Liver (tissue), 3 donors: ENCODE measurements at regions not wholly inside any gene's neighbourhood (a gene's known extent, or its start where the extent isn't known, plus 50 kb on each side); places are given as distances from the start of the nearest gene placed in this dataset.

Source experiments
- EGR1 ChIP-seq, 2 donors: IDR thresholded peaks; 2 replicates each; pipeline ENCODE4 v1.6.1; 2016 to 2018; ENCODE audit warnings: antibody characterized with exemption in 2 of 2, low read depth in 2 of 2
- FOXA1 ChIP-seq: IDR thresholded peaks from 2 replicates; pipeline ENCODE4 v1.6.1; 2016; ENCODE audit warnings: antibody characterized with exemption
- GABPA ChIP-seq, 2 donors: IDR thresholded peaks in 1 of 2; conservative IDR thresholded peaks in 1 of 2; 2 replicates each; pipeline ENCODE4 v1.6.1; 2016; ENCODE audit warnings: antibody characterized with exemption in 2 of 2, mild to moderate bottlenecking in 1 of 2, moderate library complexity in 1 of 2
- HNF4A ChIP-seq, 2 donors: conservative IDR thresholded peaks; 2 replicates each; pipeline ENCODE4 v1.6.1; 2016; ENCODE audit warnings: antibody characterized with exemption in 2 of 2, mild to moderate bottlenecking in 2 of 2
- JUND ChIP-seq, 2 donors: IDR thresholded peaks; 2 replicates each; pipeline ENCODE4 v1.6.1; 2016; ENCODE audit warnings: antibody characterized with exemption in 2 of 2
- RAD21 ChIP-seq, 2 donors: IDR thresholded peaks; 2 replicates each; pipeline ENCODE4 v1.6.1; 2016; ENCODE audit warnings: antibody characterized with exemption in 2 of 2, mild to moderate bottlenecking in 2 of 2
- REST ChIP-seq: IDR thresholded peaks from 2 replicates; pipeline ENCODE4 v1.6.1; 2016; ENCODE audit warnings: antibody characterized with exemption, mild to moderate bottlenecking
- SP1 ChIP-seq: IDR thresholded peaks from 2 replicates; pipeline ENCODE4 v1.6.1; 2018; ENCODE audit warnings: antibody characterized with exemption, mild to moderate bottlenecking
- TAF1 ChIP-seq: conservative IDR thresholded peaks from 2 replicates; pipeline ENCODE4 v1.6.1; 2016; ENCODE audit warnings: antibody characterized with exemption, mild to moderate bottlenecking
- YY1 ChIP-seq: IDR thresholded peaks from 2 replicates; pipeline ENCODE4 v1.6.1; 2016; ENCODE audit warnings: antibody characterized with exemption, mild to moderate bottlenecking
- TF ChIP-seq, protein P1 (sequence below): fragments of 150-350 bp; IDR thresholded peaks from 2 replicates; pipeline ENCODE4 v1.5.1; 2017; ENCODE audit warnings: improper control_type of control experiment, low read depth, low read length; ENCODE audit not compliant: missing input control
- TF ChIP-seq, protein P2 (sequence below): IDR thresholded peaks from 2 replicates; pipeline ENCODE4 v1.6.1; 2016; ENCODE audit warnings: antibody characterized with exemption
- TF ChIP-seq, protein P3 (sequence below): IDR thresholded peaks from 2 replicates; pipeline ENCODE4 v1.6.1; 2016; ENCODE audit warnings: antibody characterized with exemption
- TF ChIP-seq, protein P4 (sequence below): IDR thresholded peaks from 2 replicates; pipeline ENCODE4 v1.6.1; 2016; ENCODE audit warnings: antibody characterized with exemption
- donor health status: healthy.
- donor health status: healthy.

DNA sequence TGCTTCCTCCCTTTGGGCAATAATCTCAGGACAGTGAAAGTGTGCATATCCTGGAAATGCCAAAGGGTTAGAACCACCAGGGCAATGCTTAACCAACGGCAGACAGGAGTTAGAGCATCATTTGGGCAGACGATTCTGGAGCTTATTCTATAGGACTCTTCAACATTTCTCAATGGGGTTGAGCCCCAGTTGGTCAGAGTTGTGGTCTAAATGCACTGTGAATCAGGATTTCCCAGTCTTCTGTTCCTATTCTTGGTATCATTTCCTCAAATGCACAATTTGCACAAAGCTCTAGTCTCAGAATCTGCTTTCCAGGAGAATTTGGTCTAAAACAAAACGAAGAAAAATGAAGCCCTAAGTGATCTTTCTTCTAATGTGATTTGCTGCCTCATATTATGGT lies 389.6 kb upstream of the JAG1 start:
- TF ChIP-seq, protein P1, sequence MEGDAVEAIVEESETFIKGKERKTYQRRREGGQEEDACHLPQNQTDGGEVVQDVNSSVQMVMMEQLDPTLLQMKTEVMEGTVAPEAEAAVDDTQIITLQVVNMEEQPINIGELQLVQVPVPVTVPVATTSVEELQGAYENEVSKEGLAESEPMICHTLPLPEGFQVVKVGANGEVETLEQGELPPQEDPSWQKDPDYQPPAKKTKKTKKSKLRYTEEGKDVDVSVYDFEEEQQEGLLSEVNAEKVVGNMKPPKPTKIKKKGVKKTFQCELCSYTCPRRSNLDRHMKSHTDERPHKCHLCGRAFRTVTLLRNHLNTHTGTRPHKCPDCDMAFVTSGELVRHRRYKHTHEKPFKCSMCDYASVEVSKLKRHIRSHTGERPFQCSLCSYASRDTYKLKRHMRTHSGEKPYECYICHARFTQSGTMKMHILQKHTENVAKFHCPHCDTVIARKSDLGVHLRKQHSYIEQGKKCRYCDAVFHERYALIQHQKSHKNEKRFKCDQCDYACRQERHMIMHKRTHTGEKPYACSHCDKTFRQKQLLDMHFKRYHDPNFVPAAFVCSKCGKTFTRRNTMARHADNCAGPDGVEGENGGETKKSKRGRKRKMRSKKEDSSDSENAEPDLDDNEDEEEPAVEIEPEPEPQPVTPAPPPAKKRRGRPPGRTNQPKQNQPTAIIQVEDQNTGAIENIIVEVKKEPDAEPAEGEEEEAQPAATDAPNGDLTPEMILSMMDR, result no peak
- TF ChIP-seq TAF1 (no peak), REST (no peak), EGR1 (IDR thresholded peaks at IDR 0.05; ENCODE audit: low read depth in 2 of 2) (no peak), JUND (IDR thresholded peaks at IDR 0.05) (no peak), SP1 (no peak), HNF4A (conservative IDR thresholded peaks at IDR 0.05) (no peak), YY1 (no peak), GABPA (IDR thresholded peaks at IDR 0.05 in 1 of 2, conservative IDR thresholded peaks at IDR 0.05 in 1 of 2) (no peak), FOXA1 (no peak), RAD21 (IDR thresholded peaks at IDR 0.05) (no peak)
- TF ChIP-seq, protein P2, sequence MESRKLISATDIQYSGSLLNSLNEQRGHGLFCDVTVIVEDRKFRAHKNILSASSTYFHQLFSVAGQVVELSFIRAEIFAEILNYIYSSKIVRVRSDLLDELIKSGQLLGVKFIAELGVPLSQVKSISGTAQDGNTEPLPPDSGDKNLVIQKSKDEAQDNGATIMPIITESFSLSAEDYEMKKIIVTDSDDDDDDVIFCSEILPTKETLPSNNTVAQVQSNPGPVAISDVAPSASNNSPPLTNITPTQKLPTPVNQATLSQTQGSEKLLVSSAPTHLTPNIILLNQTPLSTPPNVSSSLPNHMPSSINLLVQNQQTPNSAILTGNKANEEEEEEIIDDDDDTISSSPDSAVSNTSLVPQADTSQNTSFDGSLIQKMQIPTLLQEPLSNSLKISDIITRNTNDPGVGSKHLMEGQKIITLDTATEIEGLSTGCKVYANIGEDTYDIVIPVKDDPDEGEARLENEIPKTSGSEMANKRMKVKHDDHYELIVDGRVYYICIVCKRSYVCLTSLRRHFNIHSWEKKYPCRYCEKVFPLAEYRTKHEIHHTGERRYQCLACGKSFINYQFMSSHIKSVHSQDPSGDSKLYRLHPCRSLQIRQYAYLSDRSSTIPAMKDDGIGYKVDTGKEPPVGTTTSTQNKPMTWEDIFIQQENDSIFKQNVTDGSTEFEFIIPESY, result no peak
- TF ChIP-seq, protein P3, sequence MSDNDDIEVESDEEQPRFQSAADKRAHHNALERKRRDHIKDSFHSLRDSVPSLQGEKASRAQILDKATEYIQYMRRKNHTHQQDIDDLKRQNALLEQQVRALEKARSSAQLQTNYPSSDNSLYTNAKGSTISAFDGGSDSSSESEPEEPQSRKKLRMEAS, result no peak
- TF ChIP-seq, protein P4, sequence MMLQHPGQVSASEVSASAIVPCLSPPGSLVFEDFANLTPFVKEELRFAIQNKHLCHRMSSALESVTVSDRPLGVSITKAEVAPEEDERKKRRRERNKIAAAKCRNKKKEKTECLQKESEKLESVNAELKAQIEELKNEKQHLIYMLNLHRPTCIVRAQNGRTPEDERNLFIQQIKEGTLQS, result no peak
